ENCODE measurements at regions not wholly inside any gene's neighbourhood (a gene's known extent, or its start where the extent isn't known, plus 50 kb on each side); places are given as distances from the start of the nearest gene placed in this dataset.

- no peak overlapping the region for H3K27ac ChIP-seq
- DNase-seq: no peak
- intact Hi-C loops (cut with DNase I; ENCODE audit: low total_unique reads): no loop called here
- H3K4me1 ChIP-seq: no peaks in the 10 kb centered on the region
- TF ChIP-seq CTCF (IDR thresholded peaks at IDR 0.05): no peak
- no peaks in the 10 kb centered on the region for H3K36me3 ChIP-seq
- H3K27me3 ChIP-seq: no peaks in the 10 kb centered on the region
- no peaks in the 10 kb centered on the region for H3K9me3 ChIP-seq
- no peak overlapping the region for H3K4me3 ChIP-seq
Observed at GRCh38 chr13:104868806-104869205, 1666.7 kb downstream of the EFNB2 start.

DNA sequence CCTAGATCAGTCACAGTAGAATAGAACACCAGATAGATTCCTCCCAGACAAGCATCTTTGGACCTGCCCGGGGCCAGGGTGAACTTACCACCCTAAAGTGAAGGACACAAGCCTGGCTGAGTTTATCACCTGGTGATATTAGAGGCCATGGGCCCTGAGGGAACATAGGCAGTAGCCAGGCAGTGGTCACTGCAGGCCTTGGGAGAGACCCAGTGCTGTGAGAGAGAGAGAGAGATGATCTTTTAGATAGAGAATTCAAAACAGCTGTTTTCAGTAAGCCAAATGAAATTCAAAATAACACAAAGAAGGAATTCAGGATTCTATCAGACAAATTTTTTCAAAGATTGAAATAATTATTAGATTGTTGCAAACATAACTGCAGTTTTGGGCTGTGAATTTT, 1679.9 kb downstream of the EFNB2 start:
- DNase-seq: no peak
- Histone ChIP-seq H3K36me3 (no peaks in the 10 kb centered on the region), H3K4me3 (no peak overlapping the region), H3K27ac (no peak overlapping the region), H3K9me3 (no peaks in the 10 kb centered on the region), H3K4me1 (no peaks in the 10 kb centered on the region), H3K27me3 (no peaks in the 10 kb centered on the region)
- intact Hi-C loops (cut with DNase I; ENCODE audit: low total_unique reads): no loop called here
- TF ChIP-seq CTCF (IDR thresholded peaks at IDR 0.05): no peak

GRCh38 chr13:104854698-104855097, 1680.8 kb downstream of the EFNB2 start:
- no peak for DNase-seq
- no peaks in the 10 kb centered on the region for H3K36me3 ChIP-seq
- H3K9me3 ChIP-seq: no peaks in the 10 kb centered on the region
- intact Hi-C loops (cut with DNase I; ENCODE audit: low total_unique reads): no loop called here
- no peak for TF ChIP-seq CTCF (IDR thresholded peaks at IDR 0.05)
- H3K4me1 ChIP-seq: no peaks in the 10 kb centered on the region
- H3K27me3 ChIP-seq: no peaks in the 10 kb centered on the region
- H3K27ac ChIP-seq: no peak overlapping the region
- no peak overlapping the region for H3K4me3 ChIP-seq

- Histone ChIP-seq H3K27me3 (no peaks in the 10 kb centered on the region), H3K4me1 (no peaks in the 10 kb centered on the region), H3K4me3 (no peak overlapping the region), H3K36me3 (no peaks in the 10 kb centered on the region), H3K27ac (no peak overlapping the region), H3K9me3 (no peaks in the 10 kb centered on the region)
- no peak for DNase-seq
- intact Hi-C loops (cut with DNase I; ENCODE audit: low total_unique reads): no loop called here
- TF ChIP-seq CTCF (IDR thresholded peaks at IDR 0.05): no peak
Observed at GRCh38 chr13:104854007-104854406, 1681.5 kb downstream of the EFNB2 start.

DNA sequence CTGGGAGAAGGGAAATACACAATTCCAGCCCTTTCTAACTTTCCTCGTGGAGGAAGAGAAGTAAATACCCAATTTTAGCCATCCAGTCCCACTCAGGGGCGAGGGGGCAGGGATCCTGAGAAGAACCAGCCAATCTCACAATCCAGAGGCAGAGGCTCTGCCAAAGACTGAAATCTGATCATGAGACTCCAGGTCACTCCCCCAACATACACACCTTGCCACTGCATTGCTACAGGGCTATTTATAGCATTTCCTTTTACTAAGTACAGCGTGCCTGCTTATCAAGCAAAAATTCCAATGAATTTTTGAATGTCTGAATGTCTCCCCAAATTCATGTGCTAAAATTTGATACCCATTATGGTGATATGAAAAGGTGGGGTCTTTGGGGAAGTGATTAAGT, 1687.5 kb downstream of the EFNB2 start:
- TF ChIP-seq CTCF (IDR thresholded peaks at IDR 0.05): no peak

DNA sequence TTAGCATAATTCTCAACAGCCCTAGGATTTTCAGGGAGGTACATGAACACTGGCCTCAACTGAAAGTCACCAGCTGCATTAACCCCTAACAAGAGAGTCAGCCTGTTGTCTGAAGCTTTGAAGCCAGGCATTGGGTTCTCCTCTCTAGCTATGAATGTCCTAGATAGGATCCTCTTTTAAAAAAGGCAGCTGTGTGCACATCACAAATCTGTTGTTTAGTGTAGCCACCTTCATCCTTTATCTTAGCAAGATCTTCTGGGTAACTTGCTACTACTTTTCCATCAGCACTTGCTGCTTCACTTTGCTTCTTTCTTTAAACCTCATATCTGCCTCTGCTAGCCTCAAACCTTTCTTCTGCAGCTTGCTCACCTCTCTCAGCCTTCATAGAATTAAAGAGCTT, 1692.1 kb downstream of the EFNB2 start:
- TF ChIP-seq CTCF (IDR thresholded peaks at IDR 0.05): no peak
- H3K27me3 ChIP-seq: no peaks in the 10 kb centered on the region
- no peaks in the 10 kb centered on the region for H3K36me3 ChIP-seq
- H3K9me3 ChIP-seq: no peaks in the 10 kb centered on the region
- no peak overlapping the region for H3K27ac ChIP-seq
- intact Hi-C loops (cut with DNase I; ENCODE audit: low total_unique reads): no loop called here
- no peak overlapping the region for H3K4me3 ChIP-seq
- H3K4me1 ChIP-seq: no peaks in the 10 kb centered on the region
- no peak for DNase-seq

More for the DNA sequence above, 1687.5 kb downstream of the EFNB2 start:
- Histone ChIP-seq H3K27me3 (no peaks in the 10 kb centered on the region), H3K4me1 (no peaks in the 10 kb centered on the region), H3K4me3 (no peak overlapping the region), H3K27ac (no peak overlapping the region), H3K36me3 (no peaks in the 10 kb centered on the region), H3K9me3 (no peaks in the 10 kb centered on the region)
- DNase-seq: no peak
- intact Hi-C loops (cut with DNase I; ENCODE audit: low total_unique reads): no loop called here
